H1 (cell line): ENCODE measurements at regions not wholly inside any gene's neighbourhood (a gene's known extent, or its start where the extent isn't known, plus 50 kb on each side); places are given as distances from the start of the nearest gene placed in this dataset.

Experiments used
- CTCF ChIA-PET: fragments of 300-600 bp; sonication (Branson Sonifier 250); formaldehyde crosslinking; loops from one replicate; lab custom pipeline; 2021; ENCODE audit not compliant: partially characterized antibody; lab: Charles Lee
- POLR2A ChIA-PET: fragments of 300-600 bp; sonication (Branson Sonifier 250); formaldehyde crosslinking; loops from one replicate; lab custom pipeline; 2021; ENCODE audit warnings: inconsistent platforms; ENCODE audit not compliant: partially characterized antibody; lab: Charles Lee
- DNase-seq, 2 experiments: peaks; one replicate each; pipeline versions ENCODE4 v3.0.0 to v3.0.0-alpha.2; 2010 to 2022; ENCODE audit warnings: low spot score in 2 of 2, low read depth in 1 of 2, mixed read lengths in 1 of 2
- FAIRE-seq: peaks from 2 replicates; lab custom pipeline; 2011; peaks lifted over from hg19 to GRCh38; lab: Jason Lieb, UNC
- H2AFZ ChIP-seq: 2 replicates; pipeline ENCODE4 v1.8.1; 2012; ENCODE audit warnings: low read length, inconsistent platforms
- H2AK5ac ChIP-seq: 2 replicates; pipeline ENCODE4 v1.6.1; 2013; ENCODE audit warnings: low read depth, low read length
- H2BK120ac ChIP-seq: replicated peaks from 2 replicates; pipeline ENCODE3; 2013; ENCODE audit warnings: low read depth, low read length, inconsistent platforms
- H2BK12ac ChIP-seq: 2 replicates; pipeline ENCODE4 v1.6.1; 2013; ENCODE audit warnings: low read depth, low read length
- H2BK15ac ChIP-seq: 2 replicates; pipeline ENCODE4 v1.6.1; 2013; ENCODE audit warnings: low read length
- H2BK20ac ChIP-seq: 2 replicates; pipeline ENCODE4 v1.6.1; 2013; ENCODE audit warnings: low read length
- H2BK5ac ChIP-seq: 2 replicates; pipeline ENCODE4 v1.6.1; 2013; ENCODE audit warnings: low read depth, low read length
- H3K14ac ChIP-seq: 2 replicates; pipeline ENCODE4 v1.6.1; 2013; ENCODE audit warnings: inconsistent platforms; ENCODE audit not compliant: insufficient read length
- H3K18ac ChIP-seq: 2 replicates; pipeline ENCODE4 v1.6.1; 2013; ENCODE audit warnings: low read length; ENCODE audit errors: extremely low read depth
- H3K23ac ChIP-seq: 2 replicates; pipeline ENCODE4 v1.6.1; 2013; ENCODE audit warnings: inconsistent platforms; ENCODE audit not compliant: insufficient read length
- H3K23me2 ChIP-seq: 2 replicates; pipeline ENCODE4 v1.6.1; 2013; ENCODE audit warnings: low read depth, low read length
- H3K27ac ChIP-seq: 2 replicates; pipeline ENCODE4 v1.6.1; 2011; ENCODE audit warnings: low read depth, low read length, inconsistent platforms
- H3K27me3 ChIP-seq, 4 experiments: replicated peaks in 1 of 4; 1 replicate in 1 of 4; 2 replicates in 3 of 4; pipeline versions ENCODE4 v1.6.1 to v1.8.1; 2011 to 2013; ENCODE audit warnings: low read length in 3 of 4, mild to moderate bottlenecking in 3 of 4, inconsistent platforms in 2 of 4, mixed read lengths in 2 of 4, moderate library complexity in 1 of 4; ENCODE audit not compliant: control insufficient read depth in 3 of 4, insufficient read depth in 3 of 4; ENCODE audit errors: extremely low read depth in 1 of 4
- H3K36me3 ChIP-seq, 4 experiments: 2 replicates each; pipeline versions ENCODE4 v1.6.1 to v1.8.1; 2011 to 2013; ENCODE audit warnings: mild to moderate bottlenecking in 4 of 4, low read length in 3 of 4, moderate library complexity in 2 of 4, control low read depth in 1 of 4, inconsistent platforms in 1 of 4; ENCODE audit not compliant: insufficient read depth in 4 of 4, control insufficient read depth in 2 of 4
- H3K4ac ChIP-seq: replicated peaks from 2 replicates; pipeline ENCODE3; 2013; ENCODE audit warnings: low read length, low read depth, mixed read lengths, inconsistent platforms; ENCODE audit not compliant: insufficient read length
- H3K4me1 ChIP-seq, 4 experiments: replicated peaks in 1 of 4; 1 replicate in 1 of 4; 2 replicates in 3 of 4; pipeline versions ENCODE4 v1.6.1 to v1.8.1; 2011 to 2013; ENCODE audit warnings: low read length in 3 of 4, inconsistent platforms in 2 of 4, mixed read lengths in 1 of 4; ENCODE audit not compliant: insufficient read depth in 4 of 4, control insufficient read depth in 3 of 4
- H3K4me2 ChIP-seq, 2 experiments: 2 replicates each; pipeline versions ENCODE4 v1.6.1 to v1.8.1; 2011 to 2013; ENCODE audit warnings: low read depth in 2 of 2, low read length in 2 of 2, control low read depth in 1 of 2, inconsistent platforms in 1 of 2, mild to moderate bottlenecking in 1 of 2; ENCODE audit not compliant: insufficient read depth in 1 of 2
- H3K4me3 ChIP-seq, 4 experiments: fragments of 200-600, 300-600 bp in 1 of 4; sonication (generic), shearing (Covaris generic), sonication (Bioruptor Twin) in 1 of 4; 2 replicates each; pipeline versions ENCODE4 v1.5.1 to v1.8.1; 2011 to 2016; ENCODE audit warnings: low read length in 4 of 4, low read depth in 3 of 4, control low read depth in 2 of 4, inconsistent platforms in 2 of 4, mild to moderate bottlenecking in 2 of 4, mixed read lengths in 1 of 4, moderate library complexity in 1 of 4; ENCODE audit not compliant: insufficient read depth in 2 of 4; ENCODE audit errors: extremely low read depth in 1 of 4
- H3K56ac ChIP-seq: replicated peaks from 2 replicates; pipeline ENCODE3; 2013; ENCODE audit warnings: low read depth, mild to moderate bottlenecking, mixed read lengths, low read length, inconsistent platforms; ENCODE audit not compliant: insufficient read length
- H3K79me1 ChIP-seq: 2 replicates; pipeline ENCODE4 v1.6.1; 2013; ENCODE audit warnings: low read depth, low read length, control low read depth
- H3K79me2 ChIP-seq, 2 experiments: 2 replicates each; pipeline versions ENCODE4 v1.6.1 to v1.8.1; 2012 to 2013; ENCODE audit warnings: low read length in 2 of 2, mild to moderate bottlenecking in 2 of 2, inconsistent platforms in 1 of 2; ENCODE audit not compliant: insufficient read depth in 2 of 2, control insufficient read depth in 1 of 2
- H3K9ac ChIP-seq, 4 experiments: replicated peaks in 1 of 4; 1 replicate in 1 of 4; 2 replicates in 3 of 4; pipeline versions ENCODE4 v1.6.1 to v1.8.1; 2011 to 2013; ENCODE audit warnings: low read depth in 3 of 4, low read length in 3 of 4, control low read depth in 2 of 4, mild to moderate bottlenecking in 2 of 4, moderate library complexity in 2 of 4, inconsistent platforms in 1 of 4; ENCODE audit errors: extremely low read depth in 1 of 4
- H3K9me3 ChIP-seq, 2 experiments: 2 replicates each; pipeline versions ENCODE4 v1.6.1 to v1.8.1; 2012 to 2013; ENCODE audit warnings: mild to moderate bottlenecking in 2 of 2, moderate library complexity in 2 of 2, control low read depth in 1 of 2, inconsistent platforms in 1 of 2, low read depth in 1 of 2, low read length in 1 of 2, mixed read lengths in 1 of 2; ENCODE audit not compliant: insufficient read depth in 2 of 2
- H4K20me1 ChIP-seq, 2 experiments: replicated peaks in 1 of 2; 2 replicates each; pipeline versions ENCODE3 to v1.8.1; 2011 to 2013; ENCODE audit warnings: inconsistent platforms in 2 of 2, low read length in 2 of 2, mild to moderate bottlenecking in 1 of 2; ENCODE audit not compliant: insufficient read depth in 2 of 2, control insufficient read depth in 1 of 2
- H4K5ac ChIP-seq: 2 replicates; pipeline ENCODE4 v1.6.1; 2013; ENCODE audit warnings: low read length, low read depth, mixed read lengths, inconsistent platforms; ENCODE audit not compliant: insufficient read length
- H4K8ac ChIP-seq: 2 replicates; pipeline ENCODE4 v1.8.0; 2013; ENCODE audit warnings: mild to moderate bottlenecking, moderate library complexity, low read length, inconsistent platforms; ENCODE audit not compliant: insufficient read depth; ENCODE audit errors: extremely low read depth
- H4K91ac ChIP-seq: replicated peaks from 2 replicates; pipeline ENCODE3; 2013; ENCODE audit warnings: low read length, mixed read lengths, inconsistent platforms; ENCODE audit not compliant: insufficient read length
- FOSL1 ChIP-seq: IDR thresholded peaks from 2 replicates; pipeline ENCODE4 v1.6.1; 2011; ENCODE audit warnings: mild to moderate bottlenecking, low read depth, low read length, moderate library complexity; ENCODE audit not compliant: insufficient read depth
- KDM1A ChIP-seq: fragments of 200-600, 300-600 bp; sonication (generic); IDR thresholded peaks from 2 replicates; pipeline ENCODE4 v1.7.1; 2016; ENCODE audit warnings: mild to moderate bottlenecking, low read length, borderline replicate concordance
- NANOG ChIP-seq: IDR thresholded peaks from 2 replicates; pipeline ENCODE4 v1.6.1; 2011; ENCODE audit warnings: low read length, low read depth, mild to moderate bottlenecking, inconsistent platforms; ENCODE audit not compliant: insufficient read depth, poor library complexity, severe bottlenecking
- RFX5 ChIP-seq: IDR thresholded peaks from 2 replicates; pipeline ENCODE4 v1.6.1; 2011; ENCODE audit warnings: low read depth, low read length, improper control_type of control experiment, borderline replicate concordance
- SP2 ChIP-seq: IDR thresholded peaks from 2 replicates; pipeline ENCODE4 v1.6.1; 2012; ENCODE audit warnings: mild to moderate bottlenecking, low read length, inconsistent platforms
- SP4 ChIP-seq: IDR thresholded peaks from 2 replicates; pipeline ENCODE4 v1.6.1; 2012; ENCODE audit warnings: low read length, inconsistent platforms
- SRF ChIP-seq: IDR thresholded peaks from 2 replicates; pipeline ENCODE4 v1.6.1; 2011; ENCODE audit warnings: mild to moderate bottlenecking, low read depth, low read length, moderate library complexity
- YY1 ChIP-seq: IDR thresholded peaks from 2 replicates; pipeline ENCODE4 v1.6.1; 2011; ENCODE audit warnings: low read depth, mild to moderate bottlenecking, low read length
- ZNF274 ChIP-seq: IDR thresholded peaks from 2 replicates; pipeline ENCODE4 v1.7.0; 2012; ENCODE audit warnings: low read length, borderline replicate concordance; ENCODE audit errors: extremely low read depth
- WGBS, 2 experiments: shearing (Covaris generic) in 1 of 2; methylation state at CpG; one replicate each; pipeline versions ENCODE4 v1.1.6 to v1.1.7; 2013 to 2015; ENCODE audit warnings: low lambda C conversion rate in 2 of 2, mixed read lengths in 2 of 2, inconsistent platforms in 1 of 2, low coverage in 1 of 2, missing lambda C conversion rate in 1 of 2; ENCODE audit not compliant: insufficient replicate concordance in 2 of 2, insufficient coverage in 1 of 2, insufficient read length in 1 of 2; ENCODE audit errors: extremely low coverage in 1 of 2, missing lambda C conversion rate in 1 of 2; 5-methylcytosine and 5-hydroxymethylcytosine counted together
- TF ChIP-seq, protein P1 (sequence below): IDR thresholded peaks from 2 replicates; pipeline ENCODE4 v1.6.1; 2012; ENCODE audit warnings: low read length, inconsistent platforms
- TF ChIP-seq, protein P2 (sequence below), 3 experiments: IDR thresholded peaks; 1 replicate in 2 of 3; 2 replicates in 1 of 3; pipeline versions ENCODE4 v1.5.1 to v1.6.1; 2011; ENCODE audit warnings: low read length in 3 of 3, mild to moderate bottlenecking in 3 of 3, inconsistent platforms in 2 of 3, low read depth in 1 of 3, moderate library complexity in 1 of 3; ENCODE audit not compliant: insufficient read depth in 1 of 3; ENCODE audit errors: control extremely low read depth in 1 of 3

DNA sequence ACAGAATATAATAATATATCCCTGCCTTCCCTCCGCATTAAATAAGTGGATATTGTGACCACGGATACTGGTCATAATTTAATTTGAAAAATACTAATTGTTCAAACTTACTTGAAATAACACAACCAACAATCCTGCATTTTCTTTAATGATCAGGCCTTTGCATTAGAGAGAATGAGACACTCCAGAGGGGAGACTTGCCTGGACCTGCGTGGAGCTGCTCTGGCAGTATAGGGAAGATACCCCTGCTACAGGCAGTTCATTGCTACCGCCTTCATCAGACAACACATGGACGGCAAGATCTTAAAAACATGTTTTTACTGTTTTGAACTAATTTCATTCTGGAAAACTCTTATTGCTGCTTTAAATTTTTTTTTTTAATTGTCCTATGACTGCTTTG, 211.0 kb upstream of the FAR2 start:
- WGBS, 2 experiments = 91% methylated on average over 5 of the region's 5 CpGs; no CpG with 5 or more reads in 1 of the 2 experiments
- H3K4me1 ChIP-seq = no peaks in the 10 kb centered on the region
- H3K14ac ChIP-seq = no peak overlapping the region
- ChIA-PET POLR2A (no interaction called here), CTCF (interaction anchor here (1.5 kb wide), 1 partner anchor 8 kb away, joined by 3 read pairs; no protein-coding TSS in a partner anchor)
- no peak overlapping the region for H2BK15ac ChIP-seq
- H3K56ac ChIP-seq = no peak overlapping the region
- no peak overlapping the region for H3K9ac ChIP-seq
- H3K18ac ChIP-seq = no peak overlapping the region
- no peaks in the 10 kb centered on the region for H3K79me2 ChIP-seq
- FAIRE-seq (no peak), DNase-seq (no peak)
- no peak overlapping the region for H3K27ac ChIP-seq
- no peak overlapping the region for H2BK12ac ChIP-seq
- no peaks in the 10 kb centered on the region for H4K20me1 ChIP-seq
- no peaks in the 10 kb centered on the region for H3K27me3 ChIP-seq
- H2AFZ ChIP-seq = no peak overlapping the region
- no peaks in the 10 kb centered on the region for H3K79me1 ChIP-seq
- no peaks in the 10 kb centered on the region for H3K23me2 ChIP-seq
- no peak overlapping the region for H3K23ac ChIP-seq
- no peak overlapping the region for H4K91ac ChIP-seq
- H3K9me3 ChIP-seq = no peaks in the 10 kb centered on the region
- H3K4me3 ChIP-seq = no peak overlapping the region
- no peak overlapping the region for H2BK5ac ChIP-seq
- no peak overlapping the region for H3K4ac ChIP-seq
- no peak overlapping the region for H4K8ac ChIP-seq
- H2AK5ac ChIP-seq = no peak overlapping the region
- no peaks in the 10 kb centered on the region for H3K36me3 ChIP-seq
- no peak overlapping the region for H2BK120ac ChIP-seq
- no peak overlapping the region for H3K4me2 ChIP-seq
- H4K5ac ChIP-seq = no peak overlapping the region
- no peak overlapping the region for H2BK20ac ChIP-seq
- TF ChIP-seq RFX5 (no peak), SP2 (no peak), YY1 (no peak), NANOG (no peak), KDM1A (no peak), SRF (no peak), SP4 (no peak), ZNF274 (no peak), FOSL1 (no peak)
- TF ChIP-seq, protein P1, sequence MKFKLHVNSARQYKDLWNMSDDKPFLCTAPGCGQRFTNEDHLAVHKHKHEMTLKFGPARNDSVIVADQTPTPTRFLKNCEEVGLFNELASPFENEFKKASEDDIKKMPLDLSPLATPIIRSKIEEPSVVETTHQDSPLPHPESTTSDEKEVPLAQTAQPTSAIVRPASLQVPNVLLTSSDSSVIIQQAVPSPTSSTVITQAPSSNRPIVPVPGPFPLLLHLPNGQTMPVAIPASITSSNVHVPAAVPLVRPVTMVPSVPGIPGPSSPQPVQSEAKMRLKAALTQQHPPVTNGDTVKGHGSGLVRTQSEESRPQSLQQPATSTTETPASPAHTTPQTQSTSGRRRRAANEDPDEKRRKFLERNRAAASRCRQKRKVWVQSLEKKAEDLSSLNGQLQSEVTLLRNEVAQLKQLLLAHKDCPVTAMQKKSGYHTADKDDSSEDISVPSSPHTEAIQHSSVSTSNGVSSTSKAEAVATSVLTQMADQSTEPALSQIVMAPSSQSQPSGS = no peak
- TF ChIP-seq, protein P2, sequence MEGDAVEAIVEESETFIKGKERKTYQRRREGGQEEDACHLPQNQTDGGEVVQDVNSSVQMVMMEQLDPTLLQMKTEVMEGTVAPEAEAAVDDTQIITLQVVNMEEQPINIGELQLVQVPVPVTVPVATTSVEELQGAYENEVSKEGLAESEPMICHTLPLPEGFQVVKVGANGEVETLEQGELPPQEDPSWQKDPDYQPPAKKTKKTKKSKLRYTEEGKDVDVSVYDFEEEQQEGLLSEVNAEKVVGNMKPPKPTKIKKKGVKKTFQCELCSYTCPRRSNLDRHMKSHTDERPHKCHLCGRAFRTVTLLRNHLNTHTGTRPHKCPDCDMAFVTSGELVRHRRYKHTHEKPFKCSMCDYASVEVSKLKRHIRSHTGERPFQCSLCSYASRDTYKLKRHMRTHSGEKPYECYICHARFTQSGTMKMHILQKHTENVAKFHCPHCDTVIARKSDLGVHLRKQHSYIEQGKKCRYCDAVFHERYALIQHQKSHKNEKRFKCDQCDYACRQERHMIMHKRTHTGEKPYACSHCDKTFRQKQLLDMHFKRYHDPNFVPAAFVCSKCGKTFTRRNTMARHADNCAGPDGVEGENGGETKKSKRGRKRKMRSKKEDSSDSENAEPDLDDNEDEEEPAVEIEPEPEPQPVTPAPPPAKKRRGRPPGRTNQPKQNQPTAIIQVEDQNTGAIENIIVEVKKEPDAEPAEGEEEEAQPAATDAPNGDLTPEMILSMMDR (IDR thresholded peaks at IDR 0.05; ENCODE audit: control extremely low read depth in 1 of 3, insufficient read depth in 1 of 3, low read depth in 1 of 3, low read length in 3 of 3) = no peak
